Activated CD4-positive, alpha-beta T cell treated with anti-CD3 and anti-CD28 coated beads for 1 hour (primary cell): ENCODE measurements at regions not wholly inside any gene's neighbourhood (a gene's known extent, or its start where the extent isn't known, plus 50 kb on each side); places are given as distances from the start of the nearest gene placed in this dataset.

Experiments used
- DNase-seq: peaks from one replicate; pipeline ENCODE4 v3.0.0-alpha.2; 2020

DNA sequence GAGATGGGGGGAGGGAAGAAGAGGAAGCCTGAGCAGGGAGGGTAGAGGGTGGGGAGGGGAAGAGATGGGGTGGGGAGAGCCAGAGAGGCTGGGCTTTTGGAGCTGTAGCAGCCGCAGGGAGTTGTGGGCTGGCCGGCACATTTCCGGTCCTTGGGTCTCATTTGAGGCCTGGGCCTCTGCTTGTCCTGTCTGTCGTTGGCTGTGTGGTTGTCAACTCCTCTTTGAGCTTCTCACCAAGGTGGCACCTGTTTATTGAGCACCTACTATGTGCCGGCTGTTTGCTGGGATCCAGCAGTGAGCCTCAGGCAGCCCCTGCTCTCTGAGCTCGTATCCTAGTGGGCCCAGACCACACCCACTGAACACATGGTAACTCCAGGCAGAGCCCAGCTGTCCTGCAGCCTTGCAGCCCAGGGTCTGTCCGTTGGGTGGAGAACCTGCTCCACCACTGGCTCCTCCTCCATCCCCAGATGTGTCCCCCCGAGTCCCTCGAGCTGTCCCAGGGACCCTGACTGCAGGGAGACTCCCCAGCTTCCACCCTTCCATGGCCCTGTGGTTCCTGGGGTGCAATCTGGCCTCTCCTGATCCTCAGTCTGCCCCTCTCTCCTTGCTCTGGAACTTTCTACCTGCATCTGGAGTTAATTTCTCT, 164.9 kb downstream of the IRF8 start:
- DNase-seq = no peak

DNA sequence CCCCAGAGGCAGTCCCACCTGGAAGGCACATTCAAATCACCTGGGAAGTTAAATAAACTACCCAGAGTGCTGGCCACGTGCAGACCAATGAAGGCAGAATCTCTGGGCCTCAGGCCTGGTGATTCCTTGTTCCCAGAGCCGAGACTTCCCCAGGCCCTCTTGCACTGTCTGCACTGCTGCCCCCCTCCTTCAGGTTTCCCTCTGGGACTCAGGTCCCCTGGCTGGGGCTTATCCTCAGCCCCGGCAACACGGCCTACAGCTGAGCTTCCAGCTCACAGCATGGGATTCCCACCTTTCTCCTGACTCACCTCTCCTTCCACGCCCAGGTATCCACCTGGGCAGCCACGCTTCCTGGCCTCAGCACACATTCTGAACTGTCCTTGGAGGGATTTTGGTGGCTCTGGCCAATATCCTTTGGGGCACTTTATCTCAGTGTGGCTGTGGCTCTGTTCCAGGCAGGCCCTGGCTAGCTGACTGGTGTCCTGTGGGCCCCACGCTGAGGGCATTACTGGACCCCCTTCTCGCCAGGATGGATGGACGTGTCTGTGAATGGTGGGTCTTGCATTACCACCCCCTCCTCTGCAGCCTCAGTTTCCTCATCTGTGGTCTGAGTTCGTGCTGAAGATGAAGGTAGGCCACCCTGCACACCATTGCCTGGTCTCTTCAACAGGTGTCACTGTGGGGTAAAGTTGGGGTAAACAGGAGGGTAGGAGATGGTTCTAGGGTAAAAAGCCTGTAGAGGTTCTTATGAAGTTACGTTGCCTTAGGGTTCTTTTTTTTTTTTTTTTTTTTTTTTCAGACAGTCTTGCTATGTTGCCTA, 165.7 kb downstream of the IRF8 start:
- no peak for DNase-seq

DNA sequence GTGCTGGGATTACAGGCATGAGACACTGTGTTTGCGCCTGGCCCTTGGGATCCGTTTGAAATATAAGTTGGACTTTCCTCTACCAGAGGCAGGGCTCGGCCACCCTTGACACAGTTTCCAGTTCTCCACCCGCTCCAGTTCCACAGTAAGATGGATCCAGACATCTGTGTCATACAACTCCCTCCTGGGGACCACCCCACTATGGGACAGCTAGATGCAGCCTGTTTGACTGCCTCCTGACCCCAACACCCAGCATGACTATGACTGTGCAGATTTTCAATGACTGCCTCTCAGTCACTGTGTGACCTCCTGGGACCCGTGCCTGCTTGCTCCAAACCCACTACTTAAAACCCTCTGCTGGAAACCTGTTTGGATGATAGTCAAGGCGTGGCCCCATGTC, 166.7 kb downstream of the IRF8 start:
- no peak for DNase-seq

DNA sequence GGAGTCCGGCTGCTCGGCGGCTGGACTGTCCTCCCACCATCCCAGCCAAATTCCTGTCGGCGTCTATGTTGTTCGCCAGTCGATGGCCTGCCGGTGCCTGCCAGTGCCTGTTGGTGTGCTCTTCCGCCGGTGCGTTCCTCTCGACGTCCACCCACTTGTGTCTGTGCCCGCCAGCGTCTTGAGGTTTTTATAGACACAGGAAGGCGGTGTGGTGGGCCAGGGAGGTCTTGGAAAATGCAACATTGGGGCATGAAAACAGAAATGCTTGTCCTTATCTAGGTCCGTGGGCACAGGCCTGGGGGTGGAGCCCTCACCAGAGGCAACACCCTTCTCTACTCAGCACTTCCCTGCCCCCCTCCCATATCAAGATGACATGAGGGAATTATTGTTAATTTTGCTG, 167.8 kb downstream of the IRF8 start:
- DNase-seq = no peak

DNA sequence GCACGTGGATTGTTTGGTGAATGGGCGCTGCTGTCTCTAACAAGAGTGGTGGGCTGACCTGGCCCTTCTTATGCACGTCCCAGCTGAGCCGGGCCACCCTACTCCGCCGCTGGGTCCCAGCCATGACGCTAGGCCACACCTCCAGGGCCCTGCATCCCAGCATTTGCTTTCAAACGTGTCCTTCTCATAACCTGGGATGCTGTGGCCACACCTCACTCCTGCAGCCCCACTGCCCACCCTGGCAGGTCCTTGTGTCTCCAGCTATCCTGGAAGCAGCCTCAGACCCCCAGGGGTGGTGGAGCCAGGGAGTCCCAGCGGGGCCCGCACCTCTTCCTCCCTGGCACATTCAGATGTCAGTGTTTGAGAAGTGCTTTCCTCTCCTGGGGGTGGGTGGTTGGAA, 168.6 kb downstream of the IRF8 start:
- DNase-seq = no peak

DNA sequence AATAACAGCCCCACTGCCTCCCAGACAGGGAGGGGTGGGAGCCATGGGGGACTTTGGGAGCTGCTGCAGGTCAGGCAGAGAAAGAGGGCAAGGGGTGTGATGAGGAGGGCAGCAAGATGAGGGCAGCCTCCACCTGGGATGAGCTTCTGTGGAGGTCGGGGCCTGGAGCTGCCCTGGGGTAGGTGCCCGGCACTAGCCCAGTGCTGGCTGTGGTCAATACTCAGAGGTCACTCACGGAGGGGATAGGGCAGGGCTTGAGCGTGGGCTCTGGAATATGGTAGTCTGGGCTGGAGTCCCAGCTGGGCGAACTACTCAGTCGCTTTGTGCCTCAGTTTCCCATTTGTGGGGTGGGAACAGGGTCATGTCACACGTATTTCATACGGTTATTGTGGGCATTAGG, 169.0 kb downstream of the IRF8 start:
- DNase-seq = no peak

DNA sequence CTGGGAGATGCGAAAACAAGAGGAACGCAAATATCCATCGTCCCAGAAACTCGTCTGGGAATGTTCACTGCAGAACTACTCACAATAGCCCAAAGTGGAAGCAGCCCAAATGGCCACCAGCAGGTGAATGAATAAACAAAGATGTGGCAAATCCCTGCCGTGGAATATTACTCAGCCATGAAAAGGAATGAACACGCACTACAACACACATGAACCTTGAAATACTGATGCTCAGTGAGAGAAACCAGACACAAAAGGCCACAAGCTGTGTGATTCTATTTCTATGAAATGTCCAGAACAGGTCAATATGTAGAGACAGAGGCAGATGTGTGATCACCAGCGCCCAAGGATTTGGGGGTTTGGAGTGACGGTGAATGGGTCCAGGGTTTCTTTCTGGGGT, 169.8 kb downstream of the IRF8 start:
- no peak for DNase-seq

DNA sequence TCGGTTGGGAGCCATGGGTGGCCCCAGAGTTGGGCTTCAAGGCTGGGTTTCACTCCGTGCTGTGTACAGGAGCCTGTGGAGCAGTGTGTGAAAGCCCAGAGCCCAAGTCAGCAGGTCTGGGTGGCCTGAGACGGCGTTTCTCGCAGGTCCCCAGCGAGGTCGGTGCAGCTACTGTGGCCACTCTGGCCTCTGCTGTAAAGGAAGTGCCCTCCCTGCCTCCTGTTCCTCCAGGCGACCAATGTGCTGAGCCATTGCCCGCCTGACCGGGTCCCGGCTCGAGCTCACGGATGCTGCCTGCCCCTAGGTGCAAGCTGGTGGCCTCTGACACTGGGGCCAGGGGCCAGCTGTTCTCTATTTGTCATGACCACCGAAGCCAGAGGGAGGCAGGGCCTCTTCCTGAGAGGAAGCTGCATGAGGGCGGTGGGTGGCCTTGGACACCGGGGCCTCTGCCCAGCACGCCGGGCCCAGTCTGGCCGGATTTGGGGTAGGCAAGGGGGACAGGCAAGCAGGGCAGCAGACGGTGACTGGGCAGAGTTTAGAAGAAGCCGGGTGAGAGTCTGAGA, 170.9 kb downstream of the IRF8 start:
- no peak for DNase-seq

DNA sequence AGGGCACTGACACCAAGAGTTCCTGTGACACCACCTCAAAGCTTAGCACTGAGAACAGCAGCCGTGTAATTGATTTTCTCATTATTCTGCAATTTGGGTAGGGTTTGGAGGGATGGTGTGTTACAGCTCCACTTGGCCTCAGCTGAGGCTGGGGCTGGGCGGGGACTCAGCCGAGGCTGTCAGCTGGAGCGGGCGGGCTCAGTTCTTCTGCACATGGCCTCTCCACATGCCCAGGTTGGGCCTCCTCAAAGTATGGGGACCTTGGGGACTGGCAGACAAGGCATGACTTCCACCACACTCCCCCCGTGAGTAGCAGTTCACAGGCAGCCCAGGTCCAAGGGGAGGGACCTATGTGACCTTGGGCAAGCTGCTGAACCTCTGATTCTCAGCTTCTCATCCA, 171.5 kb downstream of the IRF8 start:
- no peak for DNase-seq

DNA sequence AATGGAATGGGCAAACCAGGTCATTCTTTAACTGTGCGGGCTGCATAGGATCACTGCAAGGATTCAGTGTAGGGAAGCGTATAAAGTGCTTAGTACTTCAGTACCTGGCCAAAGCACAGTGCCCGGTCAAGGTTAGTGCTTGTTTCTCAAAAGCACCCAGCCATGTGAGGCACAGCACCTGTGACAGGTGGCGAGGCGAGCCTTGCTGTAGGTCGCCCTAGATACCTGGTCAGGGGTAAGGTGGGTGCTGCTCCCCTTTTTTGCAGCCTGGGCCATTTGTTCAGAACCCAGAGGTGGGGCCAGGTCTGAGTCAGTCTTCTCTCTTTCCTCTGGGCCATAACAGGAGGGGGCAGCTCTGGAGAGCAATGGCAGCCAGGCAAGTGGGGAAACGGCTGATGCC, 172.0 kb downstream of the IRF8 start:
- DNase-seq = no peak

DNA sequence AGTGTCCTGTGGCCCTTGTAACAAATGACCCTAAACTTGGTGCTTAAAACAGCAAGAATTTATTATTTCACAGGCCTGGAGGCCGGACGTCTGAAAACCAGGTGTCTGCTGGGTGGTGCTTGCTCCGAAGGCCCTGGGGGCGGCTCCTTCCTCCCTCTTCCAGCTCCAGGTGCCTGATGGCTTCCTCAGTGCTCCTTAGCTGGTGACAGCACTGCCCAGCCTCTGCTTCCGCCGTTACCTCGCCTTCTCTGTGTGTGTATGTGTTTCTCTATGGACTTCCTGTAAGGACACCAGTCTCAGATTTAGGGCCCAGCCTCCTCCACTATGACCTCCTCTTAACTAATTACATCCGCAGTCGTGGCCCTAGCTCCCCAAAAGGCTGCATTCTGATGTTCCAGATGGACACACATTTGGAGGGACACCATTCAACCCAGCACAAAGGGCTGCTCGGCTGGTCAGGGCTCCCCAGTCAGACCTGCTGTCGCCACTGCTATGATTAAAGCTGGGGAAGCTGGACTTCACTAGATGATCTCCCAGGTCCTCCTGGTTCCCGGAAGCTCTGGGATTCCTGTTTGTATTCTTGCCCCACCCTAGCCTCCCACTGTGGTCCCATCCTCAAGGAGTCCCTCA, 172.8 kb downstream of the IRF8 start:
- DNase-seq = no peak

DNA sequence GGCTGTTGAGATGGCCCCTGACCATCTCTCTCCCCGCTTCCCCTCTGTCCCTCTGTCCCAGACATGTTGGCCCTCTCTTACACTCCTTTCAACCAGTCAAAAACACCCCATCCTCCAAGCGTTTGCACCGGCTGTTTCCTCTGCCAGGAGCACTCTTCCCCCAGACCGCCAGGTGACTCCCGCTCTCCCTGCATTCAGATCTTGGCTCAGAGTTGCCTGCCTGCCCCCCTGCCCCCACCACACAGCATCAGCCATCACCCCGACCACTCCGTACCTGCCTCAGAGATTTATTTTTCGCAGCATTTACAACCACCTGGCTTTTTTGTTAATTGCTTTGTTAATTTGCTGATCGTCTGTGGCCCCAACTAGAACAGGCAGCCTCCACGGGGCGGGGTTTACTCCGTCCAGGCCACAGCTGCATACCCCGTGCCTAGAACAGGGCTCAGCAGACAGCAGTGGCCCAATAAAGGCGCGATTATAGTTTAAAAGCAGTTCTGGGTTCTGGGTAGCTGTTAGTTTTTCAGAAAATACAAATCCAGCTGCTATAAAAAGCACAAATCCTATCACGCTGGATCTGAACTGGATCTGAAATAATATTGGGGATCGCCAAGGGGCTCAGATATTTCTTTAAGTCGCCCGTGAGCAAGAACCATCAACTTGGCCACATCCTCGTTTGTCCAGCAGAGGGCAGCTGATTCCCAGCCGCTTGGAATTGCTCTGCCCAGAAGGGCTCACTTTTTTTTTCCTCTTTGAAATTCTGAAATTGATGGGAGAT, 173.6 kb downstream of the IRF8 start:
- DNase-seq = no peak

DNA sequence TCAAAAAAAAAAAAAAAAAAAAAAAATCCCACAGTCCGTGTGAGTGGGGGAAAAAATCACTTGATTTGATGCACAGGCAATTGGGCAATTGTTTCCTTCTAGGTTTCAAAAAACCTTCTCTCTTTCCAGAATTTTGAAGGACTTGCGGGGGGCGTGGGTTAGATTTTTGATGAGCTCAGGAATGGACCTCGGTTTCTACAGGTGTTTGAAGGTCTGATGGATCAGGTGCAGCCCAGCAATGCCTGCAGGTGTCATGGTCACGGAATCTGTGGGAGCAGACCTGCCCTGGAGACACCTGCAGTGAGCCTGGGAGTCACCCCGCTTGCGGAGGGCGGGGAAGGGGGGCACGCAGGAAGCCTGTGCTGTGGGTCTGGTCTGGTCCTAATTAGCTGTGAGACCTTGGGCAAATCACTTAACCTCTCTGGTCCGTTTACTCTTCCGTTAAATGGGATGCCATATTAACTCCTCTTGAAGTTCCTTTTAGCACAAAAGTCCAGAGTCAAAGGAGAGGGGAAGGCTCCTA, 174.2 kb downstream of the IRF8 start:
- no peak for DNase-seq

DNA sequence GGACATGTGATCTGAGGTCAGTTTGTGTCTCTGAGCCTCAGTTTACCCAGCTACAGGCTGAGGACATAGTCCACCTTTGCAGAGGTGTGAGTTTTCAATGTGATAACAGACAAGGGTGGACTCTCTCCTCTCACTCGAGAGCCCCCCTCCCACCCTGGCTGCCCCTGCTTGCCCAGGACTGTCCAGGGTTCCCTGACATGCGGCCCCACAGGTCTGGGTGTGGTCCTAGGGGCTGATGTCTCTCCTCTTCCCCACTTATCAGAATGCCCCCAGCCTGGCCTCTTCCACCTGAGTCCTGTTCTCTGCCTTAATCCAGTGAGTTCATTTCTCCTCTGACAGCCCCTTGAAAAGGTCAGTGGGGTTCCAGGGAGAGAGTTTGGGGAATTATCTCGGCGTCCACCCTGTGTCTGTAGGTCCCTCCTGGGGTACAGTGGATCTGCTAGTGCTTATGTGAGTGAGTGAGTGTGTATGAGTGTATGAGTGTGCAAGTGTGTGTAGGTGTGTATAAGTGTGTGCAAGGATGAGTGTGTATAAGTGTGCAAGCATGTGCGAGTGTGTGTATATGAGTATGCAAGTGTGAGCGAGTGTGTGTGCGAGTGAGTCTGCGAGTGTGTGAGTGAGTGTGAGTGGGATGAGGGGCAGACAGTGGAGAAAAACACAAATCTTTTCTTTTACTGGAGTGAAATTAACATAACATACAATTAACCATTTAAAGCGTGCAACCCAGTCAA, 175.0 kb downstream of the IRF8 start:
- DNase-seq = no peak

DNA sequence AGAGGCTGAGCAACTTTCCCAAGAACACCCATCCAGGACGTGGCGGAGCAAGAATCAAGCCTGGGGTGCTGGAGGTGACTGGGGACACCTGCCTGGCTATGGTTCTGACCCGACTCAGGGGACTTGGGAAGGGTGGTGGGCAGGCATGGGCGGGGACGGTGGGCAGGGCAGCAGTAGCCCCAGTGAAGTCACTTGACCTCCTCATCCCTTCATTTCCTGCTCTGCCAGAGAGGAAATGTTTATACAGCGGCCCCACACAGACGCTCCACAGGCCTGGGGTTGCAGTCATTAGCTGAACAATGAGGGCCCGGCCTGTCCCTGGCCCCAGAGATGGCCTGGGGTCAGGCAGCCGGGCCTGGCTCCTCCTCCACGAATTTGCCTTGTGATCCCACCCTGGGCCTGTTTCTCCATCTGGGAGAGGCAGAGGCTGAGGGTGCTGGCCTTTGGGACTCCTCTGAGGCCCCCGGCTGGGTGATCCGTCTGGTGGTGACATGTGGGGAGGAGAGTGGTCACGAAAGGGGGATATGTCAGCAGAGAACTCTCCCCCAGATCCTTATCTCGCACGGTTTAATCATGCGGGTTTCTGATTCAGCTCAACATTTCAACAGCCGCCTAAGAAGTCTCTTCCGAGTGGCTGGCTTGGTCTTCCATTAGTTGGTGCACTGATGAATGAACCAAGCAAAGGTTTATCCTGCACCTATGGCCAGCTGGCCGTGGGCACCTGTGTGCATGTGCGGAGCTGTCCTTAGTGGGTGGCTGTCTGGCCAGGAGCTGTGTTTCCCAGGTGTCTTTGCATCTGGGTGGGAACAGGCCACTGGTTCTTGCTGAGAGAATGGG, 175.9 kb downstream of the IRF8 start:
- DNase-seq = no peak

DNA sequence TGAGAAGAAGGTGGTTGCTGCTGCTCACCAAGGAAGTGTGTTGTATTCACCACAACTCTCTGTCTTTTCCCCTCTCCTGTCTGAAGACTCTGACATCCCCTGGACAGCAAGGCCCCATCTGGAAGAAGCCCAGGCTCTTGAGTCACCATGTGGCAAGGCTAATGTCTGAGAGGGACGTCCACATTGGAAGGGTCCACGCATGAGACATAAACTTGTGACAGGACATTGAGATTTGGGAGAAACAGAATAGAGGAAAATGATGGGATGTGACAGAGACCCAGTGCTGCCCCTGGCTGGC, 176.5 kb downstream of the IRF8 start:
- DNase-seq = no peak

DNA sequence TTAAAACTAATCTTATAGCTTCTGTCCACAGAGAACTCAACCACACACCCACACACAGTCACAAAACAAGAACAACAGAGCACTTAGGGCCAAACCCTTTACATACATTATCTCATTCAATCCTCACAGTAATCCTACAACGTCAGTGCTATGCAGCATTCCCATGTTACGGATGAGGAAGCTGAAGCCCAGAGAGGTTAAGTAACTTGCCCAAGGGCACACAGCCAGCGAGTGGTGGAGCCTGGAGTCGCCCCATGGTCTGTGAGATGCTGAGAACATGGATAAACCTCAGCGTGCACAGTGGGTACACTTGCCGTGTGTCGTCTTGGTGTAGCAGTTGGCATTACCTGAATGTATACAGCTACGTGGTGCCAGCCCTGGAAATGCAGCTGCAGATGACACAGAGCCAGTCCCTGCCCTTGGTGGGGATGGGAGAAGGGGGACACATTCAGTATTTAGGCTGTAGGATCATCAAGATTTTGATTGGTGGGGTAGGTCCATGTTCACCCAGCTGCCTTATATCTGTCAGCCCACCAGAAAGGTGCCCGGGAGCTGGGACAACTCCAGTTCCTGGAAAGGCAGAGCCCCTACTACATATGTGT, 177.0 kb downstream of the IRF8 start:
- no peak for DNase-seq

DNA sequence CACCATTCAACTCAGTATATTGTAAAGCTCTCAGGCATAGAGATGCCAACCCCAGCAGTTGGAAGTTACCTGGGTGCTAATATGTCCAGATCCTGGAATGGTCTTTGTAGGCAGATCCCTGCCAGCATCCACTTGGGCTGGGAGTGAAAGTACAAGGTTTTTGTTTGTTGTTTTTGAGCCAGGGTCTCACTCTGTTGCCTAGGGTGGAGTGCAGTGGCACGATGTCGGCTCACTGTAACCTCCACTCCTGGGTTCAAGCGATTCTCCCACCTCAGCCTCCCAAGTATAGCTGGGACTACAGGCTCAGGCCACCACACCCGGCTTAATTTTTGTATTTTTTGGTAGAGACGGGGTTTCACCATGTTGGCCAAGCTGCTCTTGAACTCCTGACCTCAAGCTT, 177.6 kb downstream of the IRF8 start:
- no peak for DNase-seq

DNA sequence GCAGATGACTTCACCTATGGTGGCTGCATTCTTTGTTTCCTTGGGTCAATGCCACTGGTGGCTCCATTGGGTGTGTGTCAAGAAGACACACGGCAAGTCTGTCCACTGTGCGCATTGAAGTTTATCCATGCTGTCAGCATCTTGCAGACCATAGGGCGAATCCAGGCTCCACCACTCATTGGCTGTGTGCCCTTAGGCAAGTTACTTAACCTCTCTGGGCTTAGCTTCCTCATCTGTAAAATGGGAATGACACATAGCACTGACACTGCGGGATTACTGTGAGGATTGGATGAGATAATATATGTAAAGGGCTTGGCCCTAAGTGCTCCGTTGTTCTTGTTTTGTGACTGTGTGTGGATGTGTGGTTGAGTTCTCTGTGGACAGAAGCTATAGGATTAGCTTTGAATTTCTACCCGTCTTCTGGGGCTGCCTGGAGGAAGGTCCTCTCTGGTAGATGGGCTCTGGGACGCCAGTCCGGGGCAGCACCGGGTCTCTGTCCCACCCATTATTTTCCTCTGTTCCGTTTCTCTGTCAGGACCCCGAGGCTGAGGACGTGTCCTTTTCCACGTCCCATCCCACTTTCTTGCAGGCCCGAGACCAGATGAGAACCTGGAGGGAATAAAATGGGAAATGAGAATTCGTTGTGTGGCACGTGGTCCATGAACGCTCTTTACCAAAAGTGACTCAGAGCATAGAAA, 178.4 kb downstream of the IRF8 start:
- DNase-seq = no peak

DNA sequence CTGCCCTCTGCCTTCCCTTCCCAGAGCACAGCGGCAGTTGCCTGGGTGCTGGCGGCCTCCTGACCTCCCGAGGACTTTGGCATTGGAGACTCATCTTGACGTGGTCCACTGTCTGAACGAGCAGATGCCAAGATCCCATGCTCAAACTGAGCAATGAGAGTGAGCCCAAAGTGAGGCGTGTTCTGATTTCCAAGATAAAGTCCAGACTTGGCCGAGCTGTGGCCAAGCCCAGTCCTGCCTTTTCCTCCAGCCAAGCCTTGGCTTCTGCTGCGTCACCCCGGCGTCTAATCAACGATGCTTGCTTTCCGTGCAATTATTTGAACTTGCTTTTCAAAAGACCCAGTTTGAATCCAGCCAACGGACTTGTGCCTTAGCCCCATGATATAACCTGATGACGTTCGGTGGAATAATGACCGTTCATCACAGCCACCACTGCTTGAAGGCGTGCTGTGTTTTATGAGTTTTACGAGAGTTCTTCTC, 179.2 kb downstream of the IRF8 start:
- DNase-seq = no peak
